Ovary (tissue), 3 donors: ENCODE measurements at regions not wholly inside any gene's neighbourhood (a gene's known extent, or its start where the extent isn't known, plus 50 kb on each side); places are given as distances from the start of the nearest gene placed in this dataset.

Experiments used
- EP300 ChIP-seq: sonication (generic); formaldehyde crosslinking; IDR thresholded peaks from one replicate; pipeline ENCODE4 v1.6.1; 2017; ENCODE audit warnings: antibody characterized with exemption
- POLR2A ChIP-seq: fragments of 450-650 bp; IDR thresholded peaks from one replicate; pipeline ENCODE4 v1.6.1; 2017; ENCODE audit warnings: antibody characterized with exemption, mild to moderate bottlenecking, moderate library complexity
- TF ChIP-seq, protein P1 (sequence below), 3 donors: fragments of 450-650 bp in 2 of 3; fragments of 200-600 bp in 1 of 3; IDR thresholded peaks; one replicate each; pipeline versions ENCODE4 v1.5.1 to v1.8.0; 2016 to 2022; ENCODE audit warnings: antibody characterized with exemption in 3 of 3, mild to moderate bottlenecking in 1 of 3
- donor health status: DM: no; HTN: no; CAD: no.

DNA sequence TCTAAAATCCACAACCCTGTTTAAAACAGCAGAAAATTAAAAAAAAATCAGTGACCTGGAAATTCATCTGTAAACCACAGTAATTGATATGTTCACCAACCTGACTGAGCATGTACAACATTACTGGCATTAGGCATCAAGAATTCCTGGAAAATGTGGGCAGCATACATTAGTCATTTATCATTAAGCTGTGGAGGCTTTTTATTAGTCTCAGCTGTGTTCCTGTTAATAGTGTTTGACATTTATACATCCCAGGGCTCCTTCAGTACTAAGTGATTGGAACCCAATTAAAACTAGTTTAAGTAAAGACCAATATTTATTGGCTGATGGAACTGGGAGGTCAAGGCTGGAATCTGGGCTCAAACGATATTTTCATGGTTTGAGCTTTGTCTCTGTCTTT lies 227.3 kb upstream of the GIMD1 start:
- TF ChIP-seq, protein P1, sequence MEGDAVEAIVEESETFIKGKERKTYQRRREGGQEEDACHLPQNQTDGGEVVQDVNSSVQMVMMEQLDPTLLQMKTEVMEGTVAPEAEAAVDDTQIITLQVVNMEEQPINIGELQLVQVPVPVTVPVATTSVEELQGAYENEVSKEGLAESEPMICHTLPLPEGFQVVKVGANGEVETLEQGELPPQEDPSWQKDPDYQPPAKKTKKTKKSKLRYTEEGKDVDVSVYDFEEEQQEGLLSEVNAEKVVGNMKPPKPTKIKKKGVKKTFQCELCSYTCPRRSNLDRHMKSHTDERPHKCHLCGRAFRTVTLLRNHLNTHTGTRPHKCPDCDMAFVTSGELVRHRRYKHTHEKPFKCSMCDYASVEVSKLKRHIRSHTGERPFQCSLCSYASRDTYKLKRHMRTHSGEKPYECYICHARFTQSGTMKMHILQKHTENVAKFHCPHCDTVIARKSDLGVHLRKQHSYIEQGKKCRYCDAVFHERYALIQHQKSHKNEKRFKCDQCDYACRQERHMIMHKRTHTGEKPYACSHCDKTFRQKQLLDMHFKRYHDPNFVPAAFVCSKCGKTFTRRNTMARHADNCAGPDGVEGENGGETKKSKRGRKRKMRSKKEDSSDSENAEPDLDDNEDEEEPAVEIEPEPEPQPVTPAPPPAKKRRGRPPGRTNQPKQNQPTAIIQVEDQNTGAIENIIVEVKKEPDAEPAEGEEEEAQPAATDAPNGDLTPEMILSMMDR (IDR thresholded peaks at IDR 0.05) = no peak
- TF ChIP-seq POLR2A (no peak), EP300 (no peak)
